ENCODE measurements at regions not wholly inside any gene's neighbourhood (a gene's known extent, or its start where the extent isn't known, plus 50 kb on each side); places are given as distances from the start of the nearest gene placed in this dataset.
"Not testable (repeated sequence)": the region's sequence is repeated elsewhere in the genome, so short reads cannot be mapped to it uniquely, and the experiment has no call there.

GRCh38 chr7:65213260-65213659, 160.4 kb upstream of the ZNF92 start:
- TF ChIP-seq, protein P1, sequence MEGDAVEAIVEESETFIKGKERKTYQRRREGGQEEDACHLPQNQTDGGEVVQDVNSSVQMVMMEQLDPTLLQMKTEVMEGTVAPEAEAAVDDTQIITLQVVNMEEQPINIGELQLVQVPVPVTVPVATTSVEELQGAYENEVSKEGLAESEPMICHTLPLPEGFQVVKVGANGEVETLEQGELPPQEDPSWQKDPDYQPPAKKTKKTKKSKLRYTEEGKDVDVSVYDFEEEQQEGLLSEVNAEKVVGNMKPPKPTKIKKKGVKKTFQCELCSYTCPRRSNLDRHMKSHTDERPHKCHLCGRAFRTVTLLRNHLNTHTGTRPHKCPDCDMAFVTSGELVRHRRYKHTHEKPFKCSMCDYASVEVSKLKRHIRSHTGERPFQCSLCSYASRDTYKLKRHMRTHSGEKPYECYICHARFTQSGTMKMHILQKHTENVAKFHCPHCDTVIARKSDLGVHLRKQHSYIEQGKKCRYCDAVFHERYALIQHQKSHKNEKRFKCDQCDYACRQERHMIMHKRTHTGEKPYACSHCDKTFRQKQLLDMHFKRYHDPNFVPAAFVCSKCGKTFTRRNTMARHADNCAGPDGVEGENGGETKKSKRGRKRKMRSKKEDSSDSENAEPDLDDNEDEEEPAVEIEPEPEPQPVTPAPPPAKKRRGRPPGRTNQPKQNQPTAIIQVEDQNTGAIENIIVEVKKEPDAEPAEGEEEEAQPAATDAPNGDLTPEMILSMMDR (conservative IDR thresholded peaks at IDR 0.05; ENCODE audit: low read depth, low read length) = not testable (repeated sequence)
- TF ChIP-seq EZH2 (IDR thresholded peaks at IDR 0.05; ENCODE audit: low read length, unreplicated experiment); EZH2phosphoT487 (IDR thresholded peaks at IDR 0.05; ENCODE audit: borderline replicate concordance, low read length): not testable (repeated sequence)
